SK-N-MC (cell line): ENCODE measurements at regions not wholly inside any gene's neighbourhood (a gene's known extent, or its start where the extent isn't known, plus 50 kb on each side); places are given as distances from the start of the nearest gene placed in this dataset.

ENCODE experiments used
- EZH2 ChIP-seq: fragments of 200-600 bp; sonication (generic); IDR thresholded peaks from one replicate; pipeline ENCODE4 v1.6.1; 2017; ENCODE audit warnings: antibody characterized with exemption
- POLR2AphosphoS5 ChIP-seq: IDR thresholded peaks from 2 replicates; pipeline ENCODE4 v1.6.1; 2012; ENCODE audit warnings: mild to moderate bottlenecking, low read depth, low read length, borderline replicate concordance

DNA sequence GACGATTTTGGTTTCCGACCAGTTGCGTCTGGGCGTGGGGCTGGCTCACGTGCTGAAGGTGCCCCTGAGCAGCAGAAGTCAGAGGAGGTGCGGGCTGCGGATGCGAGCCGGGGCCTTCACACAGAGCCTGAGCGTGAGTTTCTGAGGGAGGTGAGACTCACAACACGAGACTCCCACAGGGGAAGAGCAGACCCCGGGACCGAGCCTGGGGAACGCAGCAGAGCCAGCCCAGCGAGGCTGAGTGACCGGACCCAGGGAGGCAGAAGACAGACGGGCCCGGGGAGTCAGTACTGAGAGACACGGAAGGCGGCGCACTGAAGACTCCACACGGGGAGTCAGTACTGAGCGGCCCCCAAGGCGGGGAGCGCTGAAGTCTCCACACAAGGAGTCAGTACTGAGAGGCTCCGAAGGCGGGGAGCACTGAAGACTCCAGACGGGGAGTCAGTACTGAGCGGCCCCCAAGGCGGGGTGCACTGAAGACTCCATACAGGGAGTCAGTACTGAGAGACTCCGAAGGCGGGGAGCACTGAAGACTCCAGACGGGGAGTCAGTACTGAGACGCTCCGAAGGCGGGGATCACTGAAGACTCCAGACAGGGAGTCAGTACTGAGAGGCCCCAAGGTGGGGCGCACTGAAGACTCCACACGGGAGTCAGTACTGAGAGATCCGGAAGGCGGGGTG lies 77.8 kb downstream of the DLL1 start:
- TF ChIP-seq POLR2AphosphoS5 (no peak), EZH2 (no peak)
